GM21447 (cell line): ENCODE measurements at regions not wholly inside any gene's neighbourhood (a gene's known extent, or its start where the extent isn't known, plus 50 kb on each side); places are given as distances from the start of the nearest gene placed in this dataset.

ENCODE experiments used
- ATAC-seq: cut with Tn5 transposase; IDR thresholded peaks from one replicate; pipeline ENCODE4 v1.9.1; 2021; ENCODE audit not compliant: unreplicated experiment

DNA sequence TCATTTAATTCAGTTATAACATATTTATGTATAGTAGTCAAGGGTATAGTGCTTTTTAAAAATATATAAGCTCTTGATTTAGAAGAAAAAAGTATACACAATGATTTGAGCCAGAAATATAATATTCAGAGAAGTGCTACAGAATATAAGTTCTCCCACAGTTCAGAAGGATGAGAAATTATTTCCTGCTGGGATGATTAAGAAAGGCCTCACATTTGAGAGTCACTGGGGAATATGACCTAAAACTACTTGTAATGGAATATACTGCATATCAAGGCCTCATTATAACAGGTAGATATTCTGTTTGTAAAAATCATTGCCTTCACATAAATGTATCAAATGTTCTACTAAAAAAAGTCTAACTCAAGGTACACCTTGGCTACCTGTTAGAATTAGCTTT lies 203.5 kb downstream of the MBD2 start:
- no peak for ATAC-seq

DNA sequence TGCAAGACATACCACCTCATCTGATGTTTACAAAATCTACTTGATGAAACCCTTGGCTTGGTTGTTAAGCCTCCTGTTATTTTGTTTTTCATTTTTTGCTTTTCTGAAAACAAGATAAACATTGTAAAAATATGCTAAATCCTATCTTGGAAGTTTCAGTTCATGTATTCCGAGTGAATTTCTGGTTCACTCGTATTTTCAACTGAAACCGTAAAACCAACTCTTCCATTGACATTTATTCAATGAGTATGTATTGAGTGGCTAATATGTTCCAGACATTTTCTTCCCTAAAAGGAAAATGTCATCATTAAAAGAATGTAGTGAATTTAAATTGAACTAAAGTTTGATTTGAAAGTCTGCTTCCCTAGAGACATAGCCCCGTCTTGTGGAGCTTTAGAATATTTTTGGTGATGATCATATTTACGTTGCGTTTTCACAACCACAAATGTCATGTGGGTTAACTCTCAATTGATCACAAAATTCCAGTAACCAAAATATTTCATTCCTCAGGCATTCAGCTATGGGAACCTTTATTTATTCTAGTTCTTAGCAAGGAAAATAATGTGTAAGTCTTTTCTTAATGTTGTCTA lies 204.2 kb downstream of the MBD2 start:
- ATAC-seq: no peak

DNA sequence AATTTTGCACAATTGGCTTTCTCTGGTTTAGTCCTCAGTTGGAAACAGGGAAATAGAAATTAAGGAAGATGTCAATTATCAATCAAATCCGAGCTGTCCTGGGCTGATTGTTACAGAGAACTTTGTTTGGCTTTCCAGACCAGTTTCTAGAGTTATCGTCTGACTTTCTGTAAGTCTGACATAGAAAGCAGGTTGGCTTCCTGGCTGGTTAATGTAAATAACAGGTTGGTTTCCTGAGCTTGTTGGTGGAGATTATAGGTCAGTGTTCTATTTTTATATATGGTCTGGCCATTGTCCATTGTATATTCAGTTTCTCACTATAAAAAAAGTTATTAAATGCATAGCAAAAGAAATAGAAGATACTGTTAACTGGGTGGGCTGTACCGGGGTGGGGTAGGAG lies 204.8 kb downstream of the MBD2 start:
- ATAC-seq: no peak

DNA sequence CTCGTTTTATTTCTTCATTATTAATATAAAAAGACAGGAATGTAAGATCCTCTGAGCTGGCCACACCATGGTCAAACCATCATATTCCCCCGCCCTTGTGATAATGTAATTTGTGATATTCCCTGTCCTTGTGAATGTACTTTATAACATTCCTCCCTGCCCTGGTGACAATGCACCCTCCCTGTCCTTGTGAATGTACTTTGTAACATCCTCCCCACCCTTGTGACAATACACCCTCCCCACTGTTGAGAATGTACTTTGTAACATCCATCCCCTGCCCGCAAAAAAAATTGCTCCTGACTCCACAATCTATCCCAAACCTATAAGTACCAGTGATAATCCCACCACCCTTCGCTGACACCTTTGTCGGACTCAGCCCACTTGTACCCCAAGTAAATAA lies 211.0 kb downstream of the MBD2 start:
- no peak for ATAC-seq

DNA sequence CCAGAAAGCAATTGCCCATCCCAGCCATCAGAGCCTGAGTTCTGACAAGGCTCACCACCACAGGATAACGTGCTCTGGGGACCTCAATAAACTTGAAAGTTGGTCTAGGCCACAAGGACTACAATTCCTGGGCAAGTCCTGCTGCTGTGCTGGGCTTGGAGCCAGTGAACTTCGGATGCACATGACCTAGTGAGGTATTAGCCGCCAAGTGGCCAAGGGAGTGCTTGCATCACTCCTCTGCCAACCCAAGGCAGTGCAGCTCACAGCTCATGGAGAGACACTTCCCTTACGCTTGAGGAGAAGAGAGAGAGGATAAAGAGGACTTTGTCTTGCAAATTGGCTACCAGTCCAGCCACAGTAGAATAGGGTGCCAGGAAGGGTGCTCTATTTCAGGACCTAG lies 219.6 kb downstream of the MBD2 start:
- no peak for ATAC-seq

DNA sequence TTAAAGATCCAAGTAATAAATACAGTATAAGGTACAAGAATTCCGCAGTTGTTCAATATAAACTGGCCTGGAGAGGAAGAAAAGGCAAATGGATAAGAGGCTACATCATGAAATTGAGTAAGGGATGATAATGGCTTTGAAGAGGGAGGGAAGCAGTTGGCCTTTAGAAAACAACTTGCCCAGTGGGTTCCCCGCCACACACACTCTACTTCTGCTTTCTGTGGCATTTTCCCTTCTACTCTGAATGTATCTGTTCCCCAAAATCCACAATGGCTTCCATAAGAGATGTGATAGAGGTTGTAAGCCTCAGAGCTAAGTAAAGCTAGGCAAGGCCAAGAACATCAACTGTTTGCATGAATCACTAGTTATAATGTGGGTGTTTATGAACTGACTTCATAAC lies 221.3 kb downstream of the MBD2 start:
- ATAC-seq: no peak

DNA sequence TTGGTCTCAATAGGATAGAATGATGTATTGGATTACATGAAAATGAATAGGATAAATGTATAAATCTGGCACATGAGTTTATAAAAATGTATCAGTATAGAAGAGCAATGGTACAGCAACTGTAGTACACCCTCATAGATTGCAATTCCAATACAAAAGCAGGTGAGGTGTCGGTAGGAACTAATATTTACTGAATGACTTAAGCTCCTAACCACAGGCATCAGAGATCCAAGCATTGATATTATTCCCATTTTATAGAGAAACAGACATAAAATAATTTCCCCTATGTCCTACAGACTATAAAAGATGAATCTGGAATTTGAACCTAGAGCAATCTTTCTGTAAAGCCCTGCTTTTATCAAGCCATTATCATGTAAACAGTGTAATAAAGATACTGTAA lies 227.4 kb downstream of the MBD2 start:
- no peak for ATAC-seq

DNA sequence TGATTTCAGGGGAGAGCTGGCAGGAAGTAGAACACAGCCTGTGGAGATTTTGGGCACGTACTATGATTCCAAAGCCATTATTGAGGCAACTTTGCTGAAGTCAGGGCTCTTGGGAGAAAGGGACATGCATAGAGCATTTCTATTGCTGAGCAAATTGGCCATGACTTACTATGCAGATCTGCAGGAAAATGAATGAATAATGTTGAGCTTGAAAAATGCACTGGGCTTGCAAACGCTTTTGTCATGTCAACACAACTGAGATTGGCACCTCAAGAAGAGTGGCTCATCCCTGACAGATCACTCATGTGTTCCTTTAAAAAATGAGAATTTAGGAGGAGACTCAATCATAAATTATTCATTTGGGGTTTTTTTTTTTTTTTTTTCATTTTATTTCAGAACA lies 230.5 kb downstream of the MBD2 start:
- ATAC-seq: no peak

DNA sequence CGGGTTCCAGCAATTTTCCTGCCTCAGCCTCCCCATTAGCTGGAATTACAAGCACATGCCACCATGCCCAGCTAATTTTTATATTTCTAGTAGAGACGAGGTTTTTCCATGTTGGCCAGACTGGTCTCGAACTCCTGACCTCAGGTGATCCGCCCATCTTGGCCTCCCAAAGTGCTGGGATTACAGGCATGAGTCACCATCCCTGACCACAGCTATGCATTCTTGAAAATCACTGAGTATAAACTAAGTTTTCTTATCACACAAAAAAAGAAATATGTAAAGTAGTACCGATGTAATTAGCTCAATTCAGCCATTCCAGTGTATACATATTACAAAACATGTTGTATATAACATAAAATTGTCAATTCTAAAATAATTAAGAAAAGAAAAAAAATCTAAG lies 232.7 kb downstream of the MBD2 start:
- no peak for ATAC-seq

DNA sequence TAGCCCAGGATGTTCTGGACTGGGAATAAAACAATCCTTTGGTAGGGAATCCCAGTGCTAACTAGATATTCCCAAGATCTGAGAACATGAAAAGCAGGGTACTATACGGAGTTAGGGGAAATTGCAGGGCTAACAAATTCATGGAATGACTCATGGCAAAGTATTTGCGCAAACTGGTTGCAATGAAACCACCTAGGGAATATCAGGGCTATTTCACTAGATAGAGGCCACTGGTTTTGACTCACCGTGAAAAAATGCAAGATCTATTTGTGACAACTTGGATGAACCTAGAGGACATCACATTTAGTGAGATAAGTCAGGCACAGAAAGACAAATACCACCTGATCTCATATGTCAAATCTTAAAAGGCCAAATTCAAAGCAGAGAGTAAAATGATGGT lies 233.3 kb downstream of the MBD2 start:
- no peak for ATAC-seq

DNA sequence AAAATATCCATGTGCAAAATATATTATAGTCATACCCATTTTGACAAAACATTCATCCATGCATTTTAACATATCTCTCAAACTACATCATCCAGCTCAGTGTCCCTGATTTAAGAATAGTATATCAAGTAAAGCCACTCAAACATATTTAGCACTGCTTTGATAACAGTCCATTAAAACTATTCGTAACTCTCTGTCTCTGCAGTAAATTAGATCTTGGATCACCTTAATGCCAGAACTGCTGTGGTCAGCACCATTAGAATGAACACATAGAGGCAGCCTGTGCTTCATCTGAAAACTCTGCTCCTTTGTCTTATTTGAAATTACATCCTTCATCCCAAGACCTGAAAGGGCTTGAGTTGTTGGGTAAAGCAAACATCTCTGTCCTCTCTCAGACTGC lies 234.0 kb downstream of the MBD2 start:
- ATAC-seq: no peak

DNA sequence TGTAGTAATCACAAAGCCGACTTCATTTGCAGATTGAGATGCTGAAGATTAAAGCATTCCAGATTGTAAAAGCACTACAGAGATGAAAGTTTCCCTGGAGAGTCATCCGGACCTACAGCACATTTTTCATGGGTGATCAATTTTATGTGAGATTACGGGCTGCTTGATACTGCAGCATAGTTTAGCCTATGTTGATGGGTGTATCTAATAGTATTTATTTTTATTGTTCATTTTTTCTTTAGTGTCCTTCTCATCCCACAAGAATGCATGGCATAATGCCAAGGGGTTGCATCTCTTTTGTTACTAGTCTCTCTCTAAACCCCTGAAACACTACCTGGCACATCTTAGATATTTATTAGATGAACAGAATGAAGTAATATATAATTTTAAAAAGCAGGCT lies 240.4 kb downstream of the MBD2 start:
- ATAC-seq: no peak

DNA sequence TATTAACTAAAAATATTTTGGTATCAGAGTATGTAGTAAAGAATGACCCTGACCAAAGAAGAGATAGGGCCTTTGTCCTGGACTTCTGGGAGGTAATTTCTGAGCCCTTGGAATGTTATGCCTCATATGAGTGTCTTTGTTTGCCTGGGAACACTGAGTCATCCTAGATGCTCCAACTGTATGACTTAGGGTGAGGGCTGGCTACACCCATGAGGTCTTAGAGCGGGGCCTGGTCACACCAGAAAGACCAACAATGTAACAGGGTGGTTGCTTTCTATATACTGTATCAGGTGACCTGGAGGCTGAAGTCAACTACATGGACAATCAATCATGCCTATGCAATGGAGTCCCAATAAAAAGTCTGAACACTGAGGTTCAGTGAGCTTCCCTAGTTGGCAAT lies 253.1 kb downstream of the MBD2 start:
- ATAC-seq: no peak

DNA sequence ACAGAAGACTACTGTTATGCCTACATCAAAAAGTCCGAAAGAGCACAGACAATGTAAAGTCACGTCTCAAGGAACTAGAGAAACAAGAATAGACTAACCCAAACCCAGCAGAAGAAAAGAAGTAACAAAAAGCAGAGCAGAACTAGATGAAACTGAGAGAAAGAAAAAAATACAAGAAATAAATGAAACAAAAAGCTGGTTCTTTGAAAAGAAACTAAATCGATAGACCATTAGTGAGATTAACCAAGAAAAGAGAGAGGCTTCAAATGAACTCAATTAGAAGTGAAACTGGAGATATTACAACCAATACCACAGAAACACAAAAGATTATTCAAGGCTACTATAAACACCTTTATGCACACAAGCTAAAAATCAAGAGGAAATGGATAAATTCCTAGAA lies 271.8 kb downstream of the MBD2 start:
- no peak for ATAC-seq

DNA sequence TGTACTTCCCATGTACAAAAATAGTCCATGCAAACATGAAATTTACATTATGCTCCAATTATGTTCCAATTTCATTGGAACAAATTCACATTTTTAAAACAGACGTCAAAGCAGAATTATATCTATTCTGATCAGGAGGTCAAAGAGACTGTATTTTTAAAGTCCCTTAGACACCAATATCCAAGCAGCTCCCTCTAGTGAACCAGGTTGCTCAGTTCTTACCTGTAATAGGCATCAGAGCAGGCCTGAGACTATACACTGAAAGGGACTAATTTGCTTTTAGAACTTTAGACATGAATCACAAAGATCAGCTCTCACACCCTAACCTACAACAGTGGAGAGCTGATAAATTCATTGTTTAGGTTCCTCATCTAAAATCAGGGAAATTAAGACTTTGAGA lies 273.9 kb downstream of the MBD2 start:
- no peak for ATAC-seq

DNA sequence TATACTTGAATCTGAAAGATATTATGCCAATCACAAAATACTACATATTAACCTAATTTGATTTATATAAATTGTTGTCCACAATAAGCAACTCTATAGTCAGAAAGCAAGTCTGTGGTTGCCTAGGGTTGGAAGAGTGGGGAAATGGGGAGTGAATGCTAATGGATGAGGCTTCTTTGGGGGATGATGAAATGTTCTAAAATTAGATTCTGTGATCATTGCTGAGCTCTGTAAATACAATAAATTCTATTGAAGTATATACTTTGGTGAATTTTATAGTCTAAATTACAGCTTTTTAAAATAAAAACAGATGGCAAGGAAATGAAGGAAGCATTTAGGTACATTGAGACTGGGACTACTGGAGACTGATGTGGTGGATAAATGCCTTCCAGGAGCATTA lies 275.5 kb downstream of the MBD2 start:
- ATAC-seq: no peak

DNA sequence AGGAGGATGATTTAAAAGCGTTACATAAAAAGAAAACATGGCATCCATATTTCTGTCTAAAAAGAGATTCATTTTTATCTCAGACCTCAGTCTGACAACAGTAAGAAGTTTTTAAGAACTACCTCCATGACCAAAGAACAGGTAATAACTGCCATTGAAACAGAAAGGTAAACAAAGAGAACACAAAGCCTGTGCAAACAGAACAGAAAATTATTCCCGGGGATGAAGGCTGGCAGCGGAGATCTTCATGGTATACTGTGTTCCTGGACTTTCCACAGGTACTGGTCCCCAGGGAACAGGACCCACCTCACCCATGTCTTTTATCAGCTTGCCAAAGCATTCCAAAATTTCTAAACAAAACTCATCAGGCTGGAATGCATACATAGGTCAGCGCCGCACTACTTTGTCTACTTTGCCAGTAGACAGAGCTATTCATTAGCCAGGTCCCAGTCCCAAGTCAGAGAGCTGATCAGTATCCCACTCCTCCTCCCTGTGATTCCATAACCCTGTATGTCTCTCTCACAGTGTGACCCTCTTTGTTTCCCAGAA lies 277.3 kb downstream of the MBD2 start:
- no peak for ATAC-seq

DNA sequence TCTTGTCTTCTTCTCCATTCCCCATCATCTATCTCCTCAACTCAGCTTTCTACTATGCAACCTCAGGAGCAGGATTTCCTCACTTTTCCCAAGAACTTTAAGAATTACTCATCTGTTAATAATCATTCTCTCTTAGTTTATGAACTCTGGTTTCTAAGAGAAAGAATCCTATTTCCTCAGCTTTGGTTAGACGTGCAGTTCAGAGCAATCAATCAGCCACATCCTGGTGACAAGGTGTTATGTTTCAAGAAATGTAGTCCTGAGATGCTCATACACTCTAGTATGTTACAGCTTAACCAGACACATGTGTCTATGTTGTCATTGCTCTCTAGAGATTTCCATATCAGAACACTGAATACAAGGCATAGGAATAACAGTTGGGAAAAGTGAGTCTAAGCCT lies 277.9 kb downstream of the MBD2 start:
- ATAC-seq: no peak

DNA sequence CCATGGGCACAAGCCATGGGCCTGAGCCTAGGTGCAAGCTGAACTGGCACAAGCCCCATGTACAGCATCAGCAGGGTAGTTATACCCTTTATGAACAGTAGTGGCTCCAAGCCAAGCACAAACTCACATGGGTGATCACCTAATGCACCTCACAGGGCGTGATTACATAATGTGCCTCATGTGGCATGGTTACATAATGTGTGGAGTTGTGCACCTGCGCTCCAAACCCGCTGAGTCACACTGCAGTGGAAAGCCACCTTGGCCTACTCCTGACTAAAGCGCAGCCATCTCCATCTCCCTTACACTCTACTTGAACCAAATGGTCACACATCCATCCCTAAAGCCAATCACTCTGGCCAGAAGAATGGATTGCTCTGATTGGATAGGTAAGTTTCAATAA lies 279.7 kb downstream of the MBD2 start:
- ATAC-seq: no peak

DNA sequence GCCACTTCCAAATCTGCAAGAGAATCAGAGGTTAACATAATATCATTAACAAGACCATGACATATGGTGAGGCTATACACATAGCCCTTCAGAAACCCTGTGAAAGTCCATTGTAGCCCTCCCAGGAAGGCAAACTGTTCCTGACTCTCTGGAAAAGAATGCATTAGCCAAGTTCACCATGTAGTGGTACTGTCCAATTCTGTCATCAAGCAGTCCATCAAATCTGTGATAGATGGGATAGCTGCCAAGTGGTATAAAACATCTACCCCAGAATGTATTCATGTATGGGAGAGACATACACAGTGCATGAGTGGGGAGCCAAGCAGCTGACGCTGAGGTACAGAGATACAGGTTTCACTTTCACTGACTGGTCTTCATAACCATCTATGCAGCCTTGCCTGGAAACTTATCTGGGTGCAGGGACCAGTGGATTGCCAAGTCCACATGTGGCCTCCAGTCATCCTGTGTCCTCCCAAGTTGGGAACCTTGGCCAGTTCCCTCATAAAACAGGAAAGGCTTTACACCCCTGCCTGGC lies 281.1 kb downstream of the MBD2 start:
- no peak for ATAC-seq

DNA sequence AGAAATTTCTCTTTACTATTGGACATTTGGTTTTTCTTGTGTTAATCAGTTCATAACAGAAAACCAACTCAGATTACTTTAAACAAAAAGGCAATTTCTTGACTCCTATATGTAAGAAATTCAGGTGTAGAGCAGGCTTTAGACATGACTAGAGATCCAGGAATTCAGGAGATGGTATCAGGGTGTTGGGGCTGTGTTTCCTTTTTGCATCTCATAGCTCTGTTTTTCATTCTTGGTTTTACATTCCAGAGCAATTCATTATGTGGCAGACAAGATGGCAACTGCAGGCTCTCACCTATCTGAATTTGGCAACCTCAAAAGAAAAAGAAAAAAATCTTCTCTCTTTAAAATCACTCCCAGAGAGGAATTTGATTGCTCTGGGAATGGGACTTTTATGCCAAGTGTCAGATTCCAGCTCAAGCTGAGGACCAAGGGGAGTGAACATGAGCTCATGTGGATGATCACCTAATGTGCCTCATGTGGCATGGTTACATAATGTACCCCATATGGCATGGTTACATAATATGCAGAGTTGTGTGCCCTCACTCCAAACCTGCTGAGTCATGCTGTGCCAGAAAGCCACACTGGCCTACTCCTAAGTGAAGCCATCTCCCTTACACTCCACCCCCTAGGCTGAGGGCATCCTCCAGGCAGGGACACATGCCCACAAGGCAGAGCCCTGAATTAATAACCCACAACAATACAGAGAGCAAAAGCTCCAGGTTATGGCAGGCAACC lies 282.7 kb downstream of the MBD2 start:
- no peak for ATAC-seq

DNA sequence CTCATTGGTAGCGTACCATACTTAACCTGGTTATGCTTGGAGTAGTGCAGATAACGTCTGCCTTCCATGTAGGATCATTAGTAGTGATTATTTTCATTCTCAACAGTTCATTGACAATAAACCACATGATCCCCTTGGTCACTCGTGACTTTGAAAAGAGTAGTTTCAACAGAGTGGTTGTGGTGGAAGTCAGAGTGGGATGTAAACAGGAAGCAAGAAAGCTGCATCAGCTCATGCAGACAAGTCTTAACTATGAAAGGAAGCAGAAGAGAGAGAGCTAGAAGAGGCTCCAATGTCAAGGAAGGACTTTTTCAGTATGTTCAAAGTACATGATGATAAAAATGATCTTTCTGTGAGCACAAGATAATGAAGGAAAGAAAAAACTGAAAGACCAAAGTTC lies 287.4 kb downstream of the MBD2 start:
- no peak for ATAC-seq

DNA sequence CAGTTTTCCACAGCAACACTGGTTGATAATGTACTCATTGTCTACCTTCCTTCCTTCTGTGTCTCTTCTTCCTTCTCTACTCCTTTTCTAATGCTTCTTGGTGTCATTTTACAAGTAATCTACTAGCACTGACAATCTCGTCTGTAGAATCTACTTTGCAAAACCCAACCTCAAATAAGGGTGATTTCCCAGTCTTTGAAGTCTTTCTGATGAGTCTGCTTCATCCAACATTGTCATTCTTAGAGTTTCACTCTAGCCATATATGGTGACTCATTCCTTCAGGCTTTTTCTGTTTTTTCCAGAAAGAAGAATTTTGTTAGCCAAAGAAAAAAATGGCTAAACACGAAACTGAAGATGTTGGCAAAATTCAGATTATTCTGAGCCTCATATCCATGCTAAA lies 288.7 kb downstream of the MBD2 start:
- ATAC-seq: no peak
